OCI-LY7 (cell line): ENCODE measurements at regions not wholly inside any gene's neighbourhood (a gene's known extent, or its start where the extent isn't known, plus 50 kb on each side); places are given as distances from the start of the nearest gene placed in this dataset.

Experiments used
- EZH2phosphoT487 ChIP-seq: fragments of 200-600 bp; sonication (generic); IDR thresholded peaks from 2 replicates; pipeline ENCODE4 v1.6.1; 2018; ENCODE audit warnings: low read depth, borderline replicate concordance, mild to moderate bottlenecking, mixed run types, antibody characterized with exemption, low read length, moderate library complexity, mixed read lengths
- TF ChIP-seq, protein P1 (sequence below): fragments of 200-600 bp; sonication (generic); conservative IDR thresholded peaks from 2 replicates; pipeline ENCODE4 v1.5.1; 2014; ENCODE audit warnings: mild to moderate bottlenecking, antibody characterized with exemption, low read length, moderate library complexity, mixed read lengths

DNA sequence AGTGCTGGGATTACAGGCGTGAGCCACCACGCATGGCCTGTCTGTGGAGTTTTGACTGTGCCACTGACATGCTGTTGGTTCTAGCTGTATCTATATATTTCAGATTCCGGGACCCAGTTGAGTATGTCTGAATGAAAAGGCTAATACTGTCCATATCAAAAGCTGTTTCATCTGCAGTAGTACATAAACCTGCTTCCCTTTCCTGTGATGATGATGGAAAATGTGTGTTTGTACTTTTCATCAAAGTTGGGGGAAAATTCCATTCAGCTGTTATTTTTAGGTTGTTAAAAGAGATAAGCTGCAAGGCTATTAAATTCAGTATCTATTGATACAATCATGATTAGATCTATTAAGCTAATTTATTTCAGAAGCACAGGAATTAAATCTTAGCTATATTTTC, 237.6 kb upstream of the ADAMTSL1 start:
- TF ChIP-seq, protein P1, sequence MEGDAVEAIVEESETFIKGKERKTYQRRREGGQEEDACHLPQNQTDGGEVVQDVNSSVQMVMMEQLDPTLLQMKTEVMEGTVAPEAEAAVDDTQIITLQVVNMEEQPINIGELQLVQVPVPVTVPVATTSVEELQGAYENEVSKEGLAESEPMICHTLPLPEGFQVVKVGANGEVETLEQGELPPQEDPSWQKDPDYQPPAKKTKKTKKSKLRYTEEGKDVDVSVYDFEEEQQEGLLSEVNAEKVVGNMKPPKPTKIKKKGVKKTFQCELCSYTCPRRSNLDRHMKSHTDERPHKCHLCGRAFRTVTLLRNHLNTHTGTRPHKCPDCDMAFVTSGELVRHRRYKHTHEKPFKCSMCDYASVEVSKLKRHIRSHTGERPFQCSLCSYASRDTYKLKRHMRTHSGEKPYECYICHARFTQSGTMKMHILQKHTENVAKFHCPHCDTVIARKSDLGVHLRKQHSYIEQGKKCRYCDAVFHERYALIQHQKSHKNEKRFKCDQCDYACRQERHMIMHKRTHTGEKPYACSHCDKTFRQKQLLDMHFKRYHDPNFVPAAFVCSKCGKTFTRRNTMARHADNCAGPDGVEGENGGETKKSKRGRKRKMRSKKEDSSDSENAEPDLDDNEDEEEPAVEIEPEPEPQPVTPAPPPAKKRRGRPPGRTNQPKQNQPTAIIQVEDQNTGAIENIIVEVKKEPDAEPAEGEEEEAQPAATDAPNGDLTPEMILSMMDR, result no peak
- TF ChIP-seq EZH2phosphoT487, result no peak
